SU-DHL-6 (cell line): ENCODE measurements at regions not wholly inside any gene's neighbourhood (a gene's known extent, or its start where the extent isn't known, plus 50 kb on each side); places are given as distances from the start of the nearest gene placed in this dataset.

ENCODE experiments used
- EZH2phosphoT487 ChIP-seq: fragments of 200-600 bp; sonication (generic), shearing (Covaris generic); conservative IDR thresholded peaks from 2 replicates; pipeline ENCODE4 v1.6.1; 2018; ENCODE audit warnings: mild to moderate bottlenecking, antibody characterized with exemption, low read length, moderate library complexity, mixed read lengths
- TF ChIP-seq, protein P1 (sequence below): fragments of 200-600 bp; sonication (generic); IDR thresholded peaks from one replicate; pipeline ENCODE4 v1.5.1; 2017; ENCODE audit warnings: antibody characterized with exemption, mild to moderate bottlenecking, low read length, moderate library complexity; ENCODE audit not compliant: insufficient read depth, poor library complexity, severe bottlenecking

GRCh38 chr2:193528458-193528857 lies 1333.7 kb upstream of the TMEFF2 start:
- TF ChIP-seq, protein P1, sequence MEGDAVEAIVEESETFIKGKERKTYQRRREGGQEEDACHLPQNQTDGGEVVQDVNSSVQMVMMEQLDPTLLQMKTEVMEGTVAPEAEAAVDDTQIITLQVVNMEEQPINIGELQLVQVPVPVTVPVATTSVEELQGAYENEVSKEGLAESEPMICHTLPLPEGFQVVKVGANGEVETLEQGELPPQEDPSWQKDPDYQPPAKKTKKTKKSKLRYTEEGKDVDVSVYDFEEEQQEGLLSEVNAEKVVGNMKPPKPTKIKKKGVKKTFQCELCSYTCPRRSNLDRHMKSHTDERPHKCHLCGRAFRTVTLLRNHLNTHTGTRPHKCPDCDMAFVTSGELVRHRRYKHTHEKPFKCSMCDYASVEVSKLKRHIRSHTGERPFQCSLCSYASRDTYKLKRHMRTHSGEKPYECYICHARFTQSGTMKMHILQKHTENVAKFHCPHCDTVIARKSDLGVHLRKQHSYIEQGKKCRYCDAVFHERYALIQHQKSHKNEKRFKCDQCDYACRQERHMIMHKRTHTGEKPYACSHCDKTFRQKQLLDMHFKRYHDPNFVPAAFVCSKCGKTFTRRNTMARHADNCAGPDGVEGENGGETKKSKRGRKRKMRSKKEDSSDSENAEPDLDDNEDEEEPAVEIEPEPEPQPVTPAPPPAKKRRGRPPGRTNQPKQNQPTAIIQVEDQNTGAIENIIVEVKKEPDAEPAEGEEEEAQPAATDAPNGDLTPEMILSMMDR = no peak
- no peak for TF ChIP-seq EZH2phosphoT487
